GM23338 (cell line): ENCODE measurements at regions not wholly inside any gene's neighbourhood (a gene's known extent, or its start where the extent isn't known, plus 50 kb on each side); places are given as distances from the start of the nearest gene placed in this dataset.

Experiments used
- CREB1 ChIP-seq: fragments of 250-450 bp; sonication (Bioruptor Pico); IDR thresholded peaks from 2 replicates; pipeline ENCODE4 v1.5.0; 2020; ENCODE audit warnings: low read depth, mild to moderate bottlenecking, moderate library complexity
- CTCF ChIP-seq, 2 experiments: fragments of 200-600 bp in 1 of 2; sonication (generic) in 1 of 2; conservative IDR thresholded peaks; 2 replicates each; pipeline versions ENCODE4 v1.5.1 to v1.6.1; 2016 to 2017; ENCODE audit warnings: antibody characterized with exemption in 2 of 2, low read depth in 2 of 2, mild to moderate bottlenecking in 2 of 2, moderate library complexity in 1 of 2
- ETS1 ChIP-seq: IDR thresholded peaks from 2 replicates; pipeline ENCODE4 v1.6.1; 2016; ENCODE audit warnings: antibody characterized with exemption
- EZH2 ChIP-seq: fragments of 200-600 bp; sonication (generic); IDR thresholded peaks from one replicate; pipeline ENCODE4 v1.8.0; 2017; ENCODE audit warnings: antibody characterized with exemption, mild to moderate bottlenecking, low read depth; ENCODE audit not compliant: unreplicated experiment
- EZH2phosphoT487 ChIP-seq: fragments of 200-600 bp; sonication (generic); IDR thresholded peaks from one replicate; pipeline ENCODE4 v1.8.1; 2018; ENCODE audit warnings: antibody characterized with exemption; ENCODE audit not compliant: unreplicated experiment
- JUNB ChIP-seq: IDR thresholded peaks from one replicate; pipeline ENCODE4 v1.6.1; 2016; ENCODE audit warnings: antibody characterized with exemption; ENCODE audit not compliant: unreplicated experiment
- POLR2AphosphoS5 ChIP-seq: IDR thresholded peaks from 2 replicates; pipeline ENCODE4 v1.6.1; 2016; ENCODE audit warnings: antibody characterized with exemption, low read depth
- REST ChIP-seq: IDR thresholded peaks from one replicate; pipeline ENCODE4 v1.6.1; 2018; ENCODE audit warnings: antibody characterized with exemption; ENCODE audit not compliant: unreplicated experiment
- ZNF114 ChIP-seq: fragments of 250-450 bp; sonication (Bioruptor Pico); IDR thresholded peaks from 2 replicates; pipeline ENCODE4 v1.5.0; 2020; ENCODE audit warnings: mild to moderate bottlenecking, moderate library complexity

GRCh38 chr5:66285343-66285922, 141.3 kb downstream of the SREK1 start:
- TF ChIP-seq CTCF (conservative IDR thresholded peaks at IDR 0.05; ENCODE audit: low read depth in 2 of 2), result no peak
- TF ChIP-seq EZH2, result no peak
- TF ChIP-seq CREB1, result no peak
- TF ChIP-seq POLR2AphosphoS5, result no peak
- TF ChIP-seq ETS1, result no peak
- TF ChIP-seq REST, result no peak
- no peak for TF ChIP-seq EZH2phosphoT487
- no peak for TF ChIP-seq JUNB
- no peak for TF ChIP-seq ZNF114 (CRISPR knock-in tag)
